Skeletal muscle tissue (tissue), 3 donors: ENCODE measurements at regions not wholly inside any gene's neighbourhood (a gene's known extent, or its start where the extent isn't known, plus 50 kb on each side); places are given as distances from the start of the nearest gene placed in this dataset.
"Not testable (repeated sequence)": the region's sequence is repeated elsewhere in the genome, so short reads cannot be mapped to it uniquely, and the experiment has no call there.

ENCODE experiments used
- H3K27ac ChIP-seq: one replicate; pipeline ENCODE4 v1.7.0; 2013; ENCODE audit warnings: mild to moderate bottlenecking, low read depth, low read length, inconsistent platforms
- H3K27me3 ChIP-seq, 3 donors: one replicate each; pipeline ENCODE4 v1.7.0; 2013; ENCODE audit warnings: low read length in 3 of 3; ENCODE audit not compliant: control insufficient read depth in 3 of 3, insufficient read depth in 3 of 3
- H3K36me3 ChIP-seq, 3 donors: one replicate each; pipeline ENCODE4 v1.7.0; 2013; ENCODE audit warnings: low read length in 3 of 3; ENCODE audit not compliant: control insufficient read depth in 3 of 3, insufficient read depth in 3 of 3
- H3K4me1 ChIP-seq, 3 donors: one replicate each; pipeline ENCODE4 v1.7.0; 2013; ENCODE audit warnings: low read length in 3 of 3, mild to moderate bottlenecking in 3 of 3; ENCODE audit not compliant: control insufficient read depth in 3 of 3, insufficient read depth in 3 of 3
- H3K4me3 ChIP-seq, 3 donors: one replicate each; pipeline ENCODE4 v1.7.0; 2013; ENCODE audit warnings: low read length in 3 of 3
- H3K9ac ChIP-seq, 3 donors: one replicate each; pipeline ENCODE4 v1.7.0; 2013; ENCODE audit warnings: low read length in 3 of 3, mild to moderate bottlenecking in 3 of 3, moderate library complexity in 2 of 3, low read depth in 1 of 3
- H3K9me3 ChIP-seq, 3 donors: one replicate each; pipeline ENCODE4 v1.7.0; 2013; ENCODE audit warnings: low read length in 3 of 3; ENCODE audit not compliant: control insufficient read depth in 3 of 3
- donor health status: Osteomylitis.

DNA sequence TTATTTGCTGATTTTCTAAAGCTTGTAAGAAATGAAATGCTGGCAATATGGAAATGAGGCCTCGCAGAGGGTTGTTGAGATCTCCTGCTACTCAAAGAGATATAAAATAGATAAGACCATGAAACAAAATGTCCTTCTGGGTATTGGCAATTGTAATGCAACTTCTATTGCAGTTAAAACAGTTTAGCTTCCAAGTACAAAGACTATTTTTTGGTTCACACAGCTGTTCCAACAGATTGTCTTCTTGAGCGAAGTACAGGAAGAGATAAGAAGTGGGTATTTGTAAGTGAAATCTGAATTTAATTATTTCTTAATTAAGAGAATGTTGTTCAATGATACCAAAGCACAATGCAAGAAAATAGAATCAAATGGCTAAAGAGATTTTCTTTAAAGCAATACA is 801.5 kb upstream of the GBE1 start:
- H3K4me3 ChIP-seq, result no peak overlapping the region
- no peaks in the 10 kb centered on the region for H3K4me1 ChIP-seq
- H3K36me3 ChIP-seq, result no peaks in the 10 kb centered on the region
- no peak overlapping the region for H3K27ac ChIP-seq
- H3K9me3 ChIP-seq, result peaks cover 0 to 2% (median 0%) of the 10 kb centered on the region in 3 donors
- H3K9ac ChIP-seq, result no peak overlapping the region
- H3K27me3 ChIP-seq, result no peaks in the 10 kb centered on the region

DNA sequence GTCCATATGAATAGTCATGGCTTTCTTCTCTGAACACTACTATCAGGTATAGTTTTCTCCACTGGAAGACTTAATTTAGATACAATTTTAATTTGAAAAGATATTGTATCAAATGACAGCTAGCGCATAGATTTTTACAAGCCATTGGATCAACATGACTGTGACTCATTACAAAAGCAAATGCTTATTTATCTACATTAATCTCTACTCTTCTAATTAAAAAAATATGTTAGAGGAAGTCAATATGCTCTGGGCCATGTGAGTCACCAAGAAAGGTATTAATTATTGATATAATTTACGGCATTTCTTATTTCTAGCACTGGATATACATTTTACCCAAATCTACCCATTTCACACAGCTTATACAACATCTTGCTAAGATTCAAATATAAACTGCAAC is 800.3 kb upstream of the GBE1 start:
- Histone ChIP-seq H3K27me3 (no peaks in the 10 kb centered on the region), H3K27ac (no peak overlapping the region), H3K9me3 (peaks cover 0 to under 1% (median 0%) of the 10 kb centered on the region in 3 donors), H3K9ac (no peak overlapping the region), H3K36me3 (no peaks in the 10 kb centered on the region), H3K4me1 (no peaks in the 10 kb centered on the region), H3K4me3 (no peak overlapping the region)

DNA sequence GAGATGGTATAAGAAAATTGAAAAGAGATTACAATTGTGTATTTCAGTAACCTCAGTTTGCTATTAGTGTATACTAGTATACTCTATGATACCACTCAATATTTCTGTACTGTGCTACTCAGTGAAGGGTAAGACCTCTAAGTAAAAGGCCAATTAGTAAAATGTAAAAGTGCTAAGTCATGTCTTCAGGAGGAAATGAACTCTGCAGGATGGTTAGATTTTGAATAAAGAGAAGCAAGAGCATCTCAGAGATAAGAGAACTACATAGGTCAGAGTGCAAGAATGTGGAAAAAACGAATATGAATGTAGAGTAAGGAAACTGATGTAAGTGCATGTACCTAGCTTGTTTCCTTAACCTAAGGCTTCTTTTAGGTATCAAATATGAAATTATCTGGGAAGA is 796.6 kb upstream of the GBE1 start:
- no peaks in the 10 kb centered on the region for H3K36me3 ChIP-seq

DNA sequence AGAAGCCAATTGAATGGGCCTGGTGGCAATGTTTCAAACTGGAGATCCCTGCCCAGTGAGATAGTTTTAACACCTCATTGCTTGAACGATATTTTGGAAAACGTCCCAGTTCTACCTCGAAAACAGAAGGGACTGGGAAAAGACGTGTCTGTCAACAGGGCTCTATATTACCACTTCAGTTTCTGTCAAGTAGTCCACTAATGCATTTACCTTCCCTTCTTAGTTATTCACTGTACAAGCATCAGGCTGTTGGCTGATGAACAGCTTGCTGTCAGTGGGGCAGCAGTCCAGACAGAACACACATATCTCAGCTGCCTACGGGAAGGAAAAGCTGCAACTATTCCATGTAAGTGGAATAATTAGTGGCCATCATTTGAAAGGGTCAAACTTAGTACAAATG is 794.7 kb upstream of the GBE1 start:
- Histone ChIP-seq H3K27ac (no peak overlapping the region), H3K9me3 (no peaks in the 10 kb centered on the region), H3K4me3 (no peak overlapping the region), H3K9ac (no peak overlapping the region), H3K4me1 (no peaks in the 10 kb centered on the region), H3K36me3 (no peaks in the 10 kb centered on the region), H3K27me3 (no peaks in the 10 kb centered on the region)

More for the DNA sequence above, 796.6 kb upstream of the GBE1 start:
- no peak overlapping the region for H3K9ac ChIP-seq
- H3K27me3 ChIP-seq, result no peaks in the 10 kb centered on the region
- no peaks in the 10 kb centered on the region for H3K4me1 ChIP-seq
- no peak overlapping the region for H3K27ac ChIP-seq
- H3K4me3 ChIP-seq, result no peak overlapping the region
- no peaks in the 10 kb centered on the region for H3K9me3 ChIP-seq

DNA sequence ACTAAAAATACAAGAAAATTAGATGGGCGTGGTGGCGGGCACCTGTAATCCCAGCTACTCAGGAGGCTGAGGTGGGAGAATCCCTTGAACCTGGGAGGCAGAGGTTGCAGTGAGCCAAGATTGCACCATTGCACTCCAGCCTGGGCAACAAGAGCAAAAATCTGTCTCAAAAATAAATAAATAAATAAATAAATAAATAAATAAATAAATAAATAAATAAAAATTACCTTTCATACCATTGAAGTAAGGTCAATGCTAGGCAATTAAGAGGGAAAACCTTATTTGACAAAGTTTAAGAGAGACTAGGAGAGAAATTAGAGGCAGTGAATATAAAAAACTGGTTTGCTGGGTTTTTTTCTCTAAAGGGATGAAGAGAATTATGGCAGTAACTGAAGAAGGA is 781.1 kb upstream of the GBE1 start:
- H3K9me3 ChIP-seq, H3K27ac ChIP-seq, H3K27me3 ChIP-seq, H3K36me3 ChIP-seq, H3K4me3 ChIP-seq, H3K9ac ChIP-seq, H3K4me1 ChIP-seq: not testable (repeated sequence)

DNA sequence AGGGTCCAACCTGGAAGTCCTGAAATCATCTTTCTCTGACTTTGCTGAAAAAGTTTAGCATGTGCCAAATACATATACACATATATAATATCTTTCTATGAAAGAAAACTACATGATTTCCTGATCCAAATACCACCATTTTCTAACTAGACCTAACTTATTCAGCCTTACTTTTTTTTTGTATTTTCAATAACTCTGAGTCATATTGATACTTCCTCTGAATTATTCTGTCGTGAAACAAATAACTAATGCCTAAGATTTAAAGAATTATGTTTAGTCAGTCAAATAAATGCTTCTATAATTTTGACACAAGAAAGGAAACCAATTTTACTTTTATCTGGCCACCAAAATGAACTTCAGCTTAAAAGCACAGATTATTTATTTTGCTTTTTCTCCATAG is 760.2 kb upstream of the GBE1 start:
- no peaks in the 10 kb centered on the region for H3K36me3 ChIP-seq
- no peak overlapping the region for H3K4me3 ChIP-seq
- H3K27me3 ChIP-seq, result no peaks in the 10 kb centered on the region
- H3K9ac ChIP-seq, result no peak overlapping the region
- no peaks in the 10 kb centered on the region for H3K9me3 ChIP-seq
- no peak overlapping the region for H3K27ac ChIP-seq
- H3K4me1 ChIP-seq, result no peaks in the 10 kb centered on the region

DNA sequence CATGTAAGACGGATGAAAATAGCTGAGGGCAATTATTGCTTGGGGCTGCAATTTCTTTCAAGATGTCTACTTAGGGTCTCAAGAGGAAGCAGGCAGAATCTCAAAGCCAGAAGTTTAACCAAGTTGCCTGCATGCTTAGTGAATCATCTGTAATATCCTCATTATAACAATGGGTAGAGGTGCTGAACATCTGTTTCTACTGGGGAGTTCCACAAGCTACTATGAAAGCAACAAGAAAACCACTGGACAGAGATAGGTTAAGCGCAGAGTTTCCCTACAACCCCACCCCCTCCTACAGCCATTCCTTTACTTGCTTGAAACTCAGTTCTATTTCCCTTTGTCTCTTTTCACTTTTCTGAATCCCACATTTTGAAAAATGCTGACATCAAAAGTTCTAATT is 759.4 kb upstream of the GBE1 start:
- Histone ChIP-seq H3K4me1 (no peaks in the 10 kb centered on the region), H3K9ac (no peak overlapping the region), H3K27ac (no peak overlapping the region), H3K9me3 (no peaks in the 10 kb centered on the region), H3K36me3 (no peaks in the 10 kb centered on the region), H3K27me3 (no peaks in the 10 kb centered on the region), H3K4me3 (no peak overlapping the region)

DNA sequence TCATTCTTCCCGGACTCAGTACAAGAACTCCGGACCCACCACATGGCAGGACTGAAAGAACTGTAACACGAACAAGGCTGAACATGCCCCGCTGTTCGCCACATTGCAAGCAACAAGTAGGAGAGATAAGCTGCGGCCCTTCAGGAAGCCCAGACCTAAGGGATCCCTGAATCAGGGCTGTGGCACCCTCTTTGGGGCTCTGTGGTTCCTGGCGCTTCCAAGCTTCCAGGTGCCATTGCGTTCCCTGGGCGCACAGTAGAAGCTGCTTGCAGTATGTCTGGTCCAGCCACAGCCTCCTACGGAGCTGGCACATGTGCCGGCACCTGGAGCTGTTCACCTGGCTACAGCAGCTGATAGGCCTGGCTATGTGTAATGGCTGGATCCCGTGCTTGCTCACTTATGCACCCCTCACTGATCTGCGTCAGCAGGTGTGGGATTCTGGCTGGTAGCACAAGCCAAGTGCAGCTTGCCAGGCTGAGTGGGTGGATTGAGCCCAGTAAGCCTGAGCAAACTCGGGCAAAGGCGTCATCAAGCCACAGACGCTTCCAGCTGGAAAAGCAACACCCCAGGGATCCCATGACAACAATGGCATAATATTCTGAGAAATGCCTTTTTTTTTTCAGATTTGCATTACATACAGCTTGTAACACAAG is 748.6 kb upstream of the GBE1 start:
- H3K36me3 ChIP-seq, result no peaks in the 10 kb centered on the region
- H3K27ac ChIP-seq, result no peak overlapping the region
- no peak overlapping the region for H3K9ac ChIP-seq
- no peaks in the 10 kb centered on the region for H3K27me3 ChIP-seq
- no peak overlapping the region for H3K4me3 ChIP-seq
- H3K9me3 ChIP-seq, result peaks cover 0 to 2% (median 0%) of the 10 kb centered on the region in 3 donors
- H3K4me1 ChIP-seq, result no peaks in the 10 kb centered on the region

DNA sequence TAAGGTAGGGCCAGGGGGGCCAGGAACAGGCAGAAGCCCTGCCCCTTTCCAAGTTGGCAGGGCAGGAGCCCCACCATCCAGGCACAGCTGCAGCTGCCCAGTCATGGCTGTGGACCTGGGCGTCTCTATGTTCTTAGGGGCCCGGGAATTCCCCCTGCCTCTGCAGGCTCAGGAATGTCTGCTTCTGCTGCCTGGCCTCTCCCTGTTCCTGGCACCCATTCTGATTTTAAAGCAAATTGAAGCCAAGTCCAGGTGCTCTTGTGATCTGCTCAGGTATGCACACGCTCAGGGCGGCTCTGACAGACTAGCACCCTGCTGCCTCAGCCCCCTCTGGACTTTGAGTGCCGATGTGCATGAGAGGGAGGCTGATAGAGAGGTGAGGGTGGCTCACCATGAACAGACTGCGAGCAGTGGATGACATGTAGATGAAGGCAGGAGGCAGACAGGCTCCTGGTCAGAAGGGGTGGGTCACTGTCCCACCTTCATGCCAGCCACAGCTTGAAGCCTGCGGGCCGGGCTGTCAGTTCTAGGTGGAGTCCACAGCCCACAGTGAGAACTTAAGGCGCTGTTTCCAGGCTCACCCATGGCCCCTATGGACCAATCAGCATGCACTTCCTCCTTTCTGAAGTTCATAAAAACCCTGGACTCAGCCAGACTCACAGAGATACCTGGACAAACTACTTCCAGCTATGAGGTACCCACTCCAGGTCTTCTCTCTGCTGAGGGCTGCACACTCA is 747.8 kb upstream of the GBE1 start:
- H3K36me3 ChIP-seq, result no peaks in the 10 kb centered on the region
- H3K27me3 ChIP-seq, result no peaks in the 10 kb centered on the region
- peaks cover 0 to 2% (median 0%) of the 10 kb centered on the region in 3 donors for H3K9me3 ChIP-seq
- H3K27ac ChIP-seq, result no peak overlapping the region
- H3K4me3 ChIP-seq, result no peak overlapping the region
- H3K9ac ChIP-seq, result no peak overlapping the region
- H3K4me1 ChIP-seq, result no peaks in the 10 kb centered on the region

DNA sequence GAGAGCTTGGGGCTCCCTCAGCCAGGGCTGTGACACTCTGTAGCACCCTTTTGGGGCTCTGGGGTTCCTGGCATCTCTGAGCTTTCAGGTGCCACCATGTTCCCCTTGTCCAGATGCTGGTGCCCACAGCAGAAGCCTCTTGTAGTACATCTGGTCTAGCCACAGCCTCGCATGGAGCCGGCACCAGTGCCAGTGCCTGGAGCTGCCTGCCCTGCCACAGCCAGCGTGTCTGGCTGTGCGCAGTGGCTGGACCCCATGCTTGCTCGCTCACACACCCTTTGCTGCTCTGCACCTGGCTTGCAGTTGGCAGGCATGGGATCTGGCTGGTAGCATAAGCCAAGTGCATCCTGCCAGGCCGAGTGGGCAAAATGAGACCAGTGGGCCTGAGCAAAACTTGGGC is 744.8 kb upstream of the GBE1 start:
- Histone ChIP-seq H3K9ac (no peak overlapping the region), H3K27ac (no peak overlapping the region), H3K4me3 (no peak overlapping the region), H3K36me3 (no peaks in the 10 kb centered on the region), H3K9me3 (peaks cover 0 to 2% (median 0%) of the 10 kb centered on the region in 3 donors), H3K4me1 (no peaks in the 10 kb centered on the region), H3K27me3 (no peaks in the 10 kb centered on the region)
